NCI-H2107 treated with DMSO at 0.1 percent for 48 hours (cell line): ENCODE measurements at regions not wholly inside any gene's neighbourhood (a gene's known extent, or its start where the extent isn't known, plus 50 kb on each side); places are given as distances from the start of the nearest gene placed in this dataset.

Experiments used
- DNase-seq: peaks from one replicate; lab custom pipeline; 2025; ENCODE audit not compliant: unreplicated experiment; lab: John Stamatoyannopoulos, UW

- DNase-seq, result no peak
Measured at GRCh38 chr13:111967572-111968201, 99.3 kb upstream of the SOX1 start.

GRCh38 chr13:111968336-111969010 lies 98.5 kb upstream of the SOX1 start:
- no peak for DNase-seq

- DNase-seq, result no peak
Measured at GRCh38 chr13:111969551-111970135, 97.3 kb upstream of the SOX1 start.

GRCh38 chr13:111970494-111971141 lies 96.3 kb upstream of the SOX1 start:
- peak; percentile 67 for DNase-seq

- peak; percentile 77 for DNase-seq
Measured at GRCh38 chr13:111971891-111972780, 94.8 kb upstream of the SOX1 start.

- DNase-seq, result peak; percentile 57
Measured at GRCh38 chr13:111973186-111973585, 93.8 kb upstream of the SOX1 start.

GRCh38 chr13:111973605-111974340 lies 93.2 kb upstream of the SOX1 start:
- peak; percentile 63 for DNase-seq

- DNase-seq, result no peak
Measured at GRCh38 chr13:111974341-111974640, 92.7 kb upstream of the SOX1 start.

- no peak for DNase-seq
Measured at GRCh38 chr13:111975539-111976473, 91.1 kb upstream of the SOX1 start.

- peak; percentile 82 for DNase-seq
Measured at GRCh38 chr13:111976474-111977178, 90.3 kb upstream of the SOX1 start.

GRCh38 chr13:111977179-111977506 lies 89.8 kb upstream of the SOX1 start:
- DNase-seq, result no peak

GRCh38 chr13:111978546-111978945 lies 88.4 kb upstream of the SOX1 start:
- DNase-seq, result no peak

GRCh38 chr13:111980146-111980929 lies 86.6 kb upstream of the SOX1 start:
- DNase-seq, result no peak

- no peak for DNase-seq
Measured at GRCh38 chr13:111981006-111981405, 85.9 kb upstream of the SOX1 start.

- DNase-seq, result no peak
Measured at GRCh38 chr13:111981446-111982165, 85.3 kb upstream of the SOX1 start.

GRCh38 chr13:111984349-111984748 lies 82.6 kb upstream of the SOX1 start:
- no peak for DNase-seq

GRCh38 chr13:111990362-111990761 lies 76.6 kb upstream of the SOX1 start:
- no peak for DNase-seq
